HepG2 (cell line): ENCODE measurements at regions not wholly inside any gene's neighbourhood (a gene's known extent, or its start where the extent isn't known, plus 50 kb on each side); places are given as distances from the start of the nearest gene placed in this dataset.

Source experiments
- ATAC-seq: fragments of 200-7000 bp; cut with Tn5 transposase; 3 replicates; pipeline ENCODE4 v1.9.1; 2020; ENCODE audit warnings: mild to moderate bottlenecking, moderate library complexity
- BruUV-seq: library from RNA; stranded (reverse); fragments of 400-500 nt; replicated peaks from 2 replicates; lab custom pipeline; 2021; lab: Mats Ljungman, UMichigan
- CTCF ChIA-PET: fragments of 300-600 bp; formaldehyde crosslinking; extraction: SDS; loops from one replicate; lab custom pipeline; 2021; ENCODE audit warnings: low total read pairs, inconsistent platforms, low intra/inter-chr PET ratio; lab: Yijun Ruan, JAX
- POLR2A ChIA-PET: fragments of 350-600 bp; sonication (Branson Sonifier 250); formaldehyde crosslinking; loops from one replicate; lab custom pipeline; 2020; ENCODE audit warnings: antibody characterized with exemption, inconsistent platforms; lab: Yijun Ruan, JAX
- DNase-seq: peaks from one replicate; pipeline ENCODE4 v3.0.0-alpha.2; 2015; ENCODE audit warnings: low spot score
- FAIRE-seq: peaks from 3 replicates; lab custom pipeline; 2011; peaks lifted over from hg19 to GRCh38; lab: Jason Lieb, UNC
- H2AFZ ChIP-seq: one replicate; pipeline ENCODE4 v1.6.1; 2011; ENCODE audit warnings: low read length, inconsistent platforms
- H3K27ac ChIP-seq: fragments of 300-600 bp; 3 replicates; pipeline ENCODE4 v1.8.0; 2011; ENCODE audit warnings: mixed run types, mild to moderate bottlenecking, mixed read lengths, low read length, inconsistent platforms; ENCODE audit not compliant: insufficient read depth; ENCODE audit errors: extremely low read length
- H3K27me3 ChIP-seq, 2 experiments: fragments of 200-600 bp in 1 of 2; 2 replicates in 1 of 2; 3 replicates in 1 of 2; pipeline versions ENCODE4 v1.6.0 to v1.8.0; 2011; ENCODE audit warnings: low read length in 2 of 2, mild to moderate bottlenecking in 2 of 2, moderate library complexity in 2 of 2, inconsistent platforms in 1 of 2; ENCODE audit not compliant: insufficient read depth in 2 of 2, control insufficient read depth in 1 of 2
- H3K36me3 ChIP-seq, 2 experiments: fragments of 200-600 bp in 1 of 2; replicated peaks in 1 of 2; 2 replicates in 1 of 2; 3 replicates in 1 of 2; pipeline versions ENCODE4 v1.5.1 to v1.8.0; 2011; ENCODE audit warnings: low read length in 2 of 2, inconsistent platforms in 1 of 2; ENCODE audit not compliant: insufficient read depth in 2 of 2, control insufficient read depth in 1 of 2
- H3K4me1 ChIP-seq: 2 replicates; pipeline ENCODE4 v1.5.1; 2012; ENCODE audit warnings: low read length, inconsistent platforms; ENCODE audit not compliant: insufficient read depth
- H3K4me2 ChIP-seq: 2 replicates; pipeline ENCODE4 v1.6.0; 2011; ENCODE audit warnings: low read depth, low read length, inconsistent platforms
- H3K4me3 ChIP-seq, 3 experiments: fragments of 200-600 bp in 1 of 3; sonication (generic), shearing (Covaris generic) in 1 of 3; replicated peaks in 1 of 3; 2 replicates each; pipeline ENCODE4 v1.5.1; 2011 to 2016; ENCODE audit warnings: low read length in 3 of 3, inconsistent platforms in 2 of 3, low read depth in 2 of 3, mild to moderate bottlenecking in 2 of 3, control low read depth in 1 of 3, mixed read lengths in 1 of 3; ENCODE audit not compliant: insufficient read depth in 1 of 3
- H3K79me2 ChIP-seq: one replicate; pipeline ENCODE4 v1.6.1; 2011; ENCODE audit warnings: low read length, inconsistent platforms; ENCODE audit not compliant: insufficient read depth
- H3K9ac ChIP-seq: 2 replicates; pipeline ENCODE4 v1.6.0; 2011; ENCODE audit warnings: mild to moderate bottlenecking, low read depth, low read length, inconsistent platforms; ENCODE audit not compliant: insufficient read depth
- H3K9me3 ChIP-seq: 2 replicates; pipeline ENCODE4 v1.5.1; 2012; ENCODE audit warnings: mild to moderate bottlenecking, low read length
- H4K20me1 ChIP-seq: 2 replicates; pipeline ENCODE4 v1.6.0; 2011; ENCODE audit warnings: inconsistent platforms, mild to moderate bottlenecking, low read length, moderate library complexity; ENCODE audit not compliant: insufficient read depth
- ATAD3A ChIP-seq: sonication (generic); formaldehyde crosslinking; IDR thresholded peaks from 2 replicates; pipeline ENCODE4 v1.4.0; 2020; ENCODE audit warnings: missing genetic modification reagents
- HNF1A ChIP-seq, 2 experiments: sonication (generic) in 1 of 2; formaldehyde crosslinking in 1 of 2; IDR thresholded peaks; 2 replicates each; pipeline versions ENCODE4 v1.4.0 to v1.6.1; 2016 to 2020; ENCODE audit warnings: borderline replicate concordance in 1 of 2, low read depth in 1 of 2, mild to moderate bottlenecking in 1 of 2, missing genetic modification reagents in 1 of 2
- JDP2 ChIP-seq: sonication (generic); formaldehyde crosslinking; IDR thresholded peaks from 2 replicates; pipeline ENCODE4 v1.8.1; 2022; ENCODE audit warnings: missing genetic modification reagents, borderline replicate concordance
- JUN ChIP-seq: sonication (generic); formaldehyde crosslinking; IDR thresholded peaks from 2 replicates; pipeline ENCODE4 v1.4.0; 2020; ENCODE audit warnings: mild to moderate bottlenecking, missing genetic modification reagents
- KDM4B ChIP-seq: sonication (generic); formaldehyde crosslinking; IDR thresholded peaks from 2 replicates; pipeline ENCODE4 v1.4.0; 2020; ENCODE audit warnings: missing genetic modification reagents
- MIER2 ChIP-seq: IDR thresholded peaks from 2 replicates; pipeline ENCODE4 v1.6.1; 2016; ENCODE audit warnings: missing biosample characterization, missing genetic modification reagents
- POLR2AphosphoS2 ChIP-seq: IDR thresholded peaks from 2 replicates; pipeline ENCODE4 v1.6.1; 2011; ENCODE audit warnings: low read depth, low read length, improper control_type of control experiment
- SOX13 ChIP-seq, 3 experiments: fragments of 450-650 bp in 1 of 3; sonication (generic) in 1 of 3; formaldehyde crosslinking in 1 of 3; IDR thresholded peaks in 2 of 3; conservative IDR thresholded peaks in 1 of 3; 2 replicates each; pipeline versions ENCODE4 v1.5.0 to v1.6.1; 2016 to 2020; ENCODE audit warnings: antibody characterized with exemption in 1 of 3, mild to moderate bottlenecking in 1 of 3, missing compliant biosample characterization in 1 of 3, missing genetic modification reagents in 1 of 3, moderate library complexity in 1 of 3
- SOX5 ChIP-seq: IDR thresholded peaks from 2 replicates; pipeline ENCODE4 v1.6.1; 2016; ENCODE audit warnings: borderline replicate concordance
- ZNF703 ChIP-seq: sonication (generic); formaldehyde crosslinking; IDR thresholded peaks from 2 replicates; pipeline ENCODE4 v1.5.1; 2020; ENCODE audit warnings: missing genetic modification reagents, mild to moderate bottlenecking, moderate library complexity, borderline replicate concordance
- ZNF761 ChIP-seq: sonication (generic); formaldehyde crosslinking; conservative IDR thresholded peaks from 2 replicates; pipeline ENCODE4 v1.4.0; 2020; ENCODE audit warnings: mild to moderate bottlenecking, missing genetic modification reagents
- ZNF773 ChIP-seq: sonication (generic); formaldehyde crosslinking; IDR thresholded peaks from 2 replicates; pipeline ENCODE4 v1.4.0; 2020; ENCODE audit warnings: missing genetic modification reagents, borderline replicate concordance
- WGBS: methylation state at CpG from one replicate; pipeline ENCODE4 v1.1.6; 2017; ENCODE audit warnings: low lambda C conversion rate; 5-methylcytosine and 5-hydroxymethylcytosine counted together
- in situ Hi-C: cut with HindIII; loops from 2 replicates; pipeline ENCODE4 v1.10.0; 2017; ENCODE audit warnings: low pct_unique_long_range_greater_than_20kb; ENCODE audit not compliant: extremely low pct_ligation_motif_present
- intact Hi-C: fragments of 100-400 bp; cut with micrococcal nuclease; formaldehyde crosslinking; loops from one replicate; pipeline ENCODE4 v1.10.0; 2022; ENCODE audit not compliant: unreplicated experiment
- TF ChIP-seq, protein P1 (sequence below): sonication (generic); formaldehyde crosslinking; IDR thresholded peaks from 2 replicates; pipeline ENCODE4 v1.5.1; 2020; ENCODE audit warnings: mild to moderate bottlenecking, moderate library complexity, missing genetic modification reagents

GRCh38 chr3:34988296-34988695 lies 651.0 kb upstream of the ARPP21 start:
- Histone ChIP-seq H3K4me2 (no peak overlapping the region), H3K4me3 (no peak overlapping the region), H3K27me3 (no peaks in the 10 kb centered on the region), H3K27ac (no peak overlapping the region), H3K9ac (no peak overlapping the region), H3K79me2 (no peaks in the 10 kb centered on the region), H3K9me3 (peaks cover 21% of the 10 kb centered on the region), H3K4me1 (no peaks in the 10 kb centered on the region), H2AFZ (no peak overlapping the region), H4K20me1 (no peaks in the 10 kb centered on the region), H3K36me3 (no peaks in the 10 kb centered on the region)
- no CpG with 5 or more reads among the region's 22 CpGs for WGBS
- intact Hi-C loops (no loop called here), in situ Hi-C loops (no loop called here)
- TF ChIP-seq SOX5 (CRISPR knock-in tag) (no peak), ZNF703 (CRISPR knock-in tag) (no peak), SOX13 (IDR thresholded peaks at IDR 0.05) (no peak), SOX13 (CRISPR knock-in tag; conservative IDR thresholded peaks at IDR 0.05 in 1 of 2, IDR thresholded peaks at IDR 0.05 in 1 of 2) (no peak)
- no peak for DNase-seq
- BruUV-seq = no TSS peak
- POLR2A ChIA-PET = no interaction called here
- CTCF ChIA-PET = no interaction called here
- FAIRE-seq = no peak
- ATAC-seq = no peak

- Histone ChIP-seq H3K9me3 (peaks cover 14% of the 10 kb centered on the region), H3K9ac (no peak overlapping the region), H3K27ac (no peak overlapping the region), H3K36me3 (no peaks in the 10 kb centered on the region), H4K20me1 (no peaks in the 10 kb centered on the region), H2AFZ (no peak overlapping the region), H3K27me3 (no peaks in the 10 kb centered on the region), H3K4me1 (no peaks in the 10 kb centered on the region), H3K79me2 (no peaks in the 10 kb centered on the region), H3K4me2 (no peak overlapping the region), H3K4me3 (no peak overlapping the region)
- ChIA-PET CTCF (no interaction called here), POLR2A (no interaction called here)
- DNase-seq (no peak), FAIRE-seq (no peak), ATAC-seq (no peak)
- in situ Hi-C loops = no loop called here
- WGBS = 1% methylated on average over 2 of the region's 2 CpGs
- intact Hi-C loops = no loop called here
- BruUV-seq = no TSS peak
- TF ChIP-seq POLR2AphosphoS2 = no peak
- TF ChIP-seq KDM4B (CRISPR knock-in tag) = no peak
- TF ChIP-seq HNF1A (IDR thresholded peaks at IDR 0.05; ENCODE audit: low read depth) = no peak
- TF ChIP-seq HNF1A (CRISPR knock-in tag; IDR thresholded peaks at IDR 0.05; ENCODE audit: borderline replicate concordance) = no peak
- TF ChIP-seq ATAD3A (CRISPR knock-in tag) = no peak
- no peak for TF ChIP-seq JUN (CRISPR knock-in tag)
- TF ChIP-seq, protein P1, sequence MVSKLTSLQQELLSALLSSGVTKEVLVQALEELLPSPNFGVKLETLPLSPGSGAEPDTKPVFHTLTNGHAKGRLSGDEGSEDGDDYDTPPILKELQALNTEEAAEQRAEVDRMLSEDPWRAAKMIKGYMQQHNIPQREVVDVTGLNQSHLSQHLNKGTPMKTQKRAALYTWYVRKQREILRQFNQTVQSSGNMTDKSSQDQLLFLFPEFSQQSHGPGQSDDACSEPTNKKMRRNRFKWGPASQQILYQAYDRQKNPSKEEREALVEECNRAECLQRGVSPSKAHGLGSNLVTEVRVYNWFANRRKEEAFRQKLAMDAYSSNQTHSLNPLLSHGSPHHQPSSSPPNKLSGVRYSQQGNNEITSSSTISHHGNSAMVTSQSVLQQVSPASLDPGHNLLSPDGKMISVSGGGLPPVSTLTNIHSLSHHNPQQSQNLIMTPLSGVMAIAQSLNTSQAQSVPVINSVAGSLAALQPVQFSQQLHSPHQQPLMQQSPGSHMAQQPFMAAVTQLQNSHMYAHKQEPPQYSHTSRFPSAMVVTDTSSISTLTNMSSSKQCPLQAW (CRISPR knock-in tag) = no peak
- no peak for TF ChIP-seq MIER2 (CRISPR knock-in tag)
- TF ChIP-seq ZNF773 (CRISPR knock-in tag) = no peak
- TF ChIP-seq JDP2 (CRISPR knock-in tag) = no peak
- no peak for TF ChIP-seq ZNF761 (CRISPR knock-in tag)
These were observed 643.4 kb upstream of the ARPP21 start for GRCh38 chr3:34995796-34996430.
